Stimulated activated CD4-positive, alpha-beta T cell treated with anti-CD3 and anti-CD28 coated beads, TNF-alpha, amount 100 ng/mL, for 24 hours (primary cell): ENCODE measurements at regions not wholly inside any gene's neighbourhood (a gene's known extent, or its start where the extent isn't known, plus 50 kb on each side); places are given as distances from the start of the nearest gene placed in this dataset.
"Not testable (repeated sequence)": the region's sequence is repeated elsewhere in the genome, so short reads cannot be mapped to it uniquely, and the experiment has no call there.

Experiments
- DNase-seq, 3 experiments: peaks; one replicate each; pipeline ENCODE4 v3.0.0-alpha.2; 2020; ENCODE audit warnings: low read depth in 3 of 3

DNA sequence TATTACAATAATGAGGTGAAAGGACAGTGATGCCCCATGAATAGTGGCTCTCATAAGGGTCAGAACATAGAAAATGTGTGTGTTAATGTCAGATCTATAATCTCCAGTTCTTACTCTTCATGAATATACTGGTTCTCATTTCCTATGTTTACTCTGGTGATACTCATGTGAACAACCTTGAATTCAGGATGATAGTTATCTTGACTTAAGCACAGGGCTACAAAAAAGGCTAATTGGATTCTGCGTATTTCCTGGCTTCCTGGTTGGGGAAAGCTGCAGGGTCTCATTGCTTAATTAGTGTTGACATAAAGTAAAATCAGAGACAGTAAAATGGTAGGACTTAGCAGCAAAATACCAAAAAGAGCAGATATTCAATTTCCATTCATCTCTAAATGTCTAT lies 1316.8 kb upstream of the RAG2 start:
- no peak for DNase-seq

DNA sequence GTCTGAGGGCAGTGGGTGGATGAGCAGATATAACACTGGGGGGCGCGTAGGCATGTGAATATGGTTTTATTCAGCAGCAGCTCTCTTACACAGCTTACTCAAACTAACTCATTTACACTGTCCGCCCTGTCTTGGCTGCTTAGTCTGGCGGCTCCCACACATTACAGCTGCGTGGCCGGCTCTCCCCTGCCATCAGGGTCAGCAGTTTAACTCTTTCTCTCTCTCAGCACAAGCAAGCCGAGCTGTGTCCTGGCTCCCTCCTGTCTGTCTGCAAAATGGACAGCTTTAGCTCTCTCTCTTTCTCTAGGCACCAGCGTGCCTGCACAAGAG lies 1310.1 kb upstream of the RAG2 start:
- no peak for DNase-seq

DNA sequence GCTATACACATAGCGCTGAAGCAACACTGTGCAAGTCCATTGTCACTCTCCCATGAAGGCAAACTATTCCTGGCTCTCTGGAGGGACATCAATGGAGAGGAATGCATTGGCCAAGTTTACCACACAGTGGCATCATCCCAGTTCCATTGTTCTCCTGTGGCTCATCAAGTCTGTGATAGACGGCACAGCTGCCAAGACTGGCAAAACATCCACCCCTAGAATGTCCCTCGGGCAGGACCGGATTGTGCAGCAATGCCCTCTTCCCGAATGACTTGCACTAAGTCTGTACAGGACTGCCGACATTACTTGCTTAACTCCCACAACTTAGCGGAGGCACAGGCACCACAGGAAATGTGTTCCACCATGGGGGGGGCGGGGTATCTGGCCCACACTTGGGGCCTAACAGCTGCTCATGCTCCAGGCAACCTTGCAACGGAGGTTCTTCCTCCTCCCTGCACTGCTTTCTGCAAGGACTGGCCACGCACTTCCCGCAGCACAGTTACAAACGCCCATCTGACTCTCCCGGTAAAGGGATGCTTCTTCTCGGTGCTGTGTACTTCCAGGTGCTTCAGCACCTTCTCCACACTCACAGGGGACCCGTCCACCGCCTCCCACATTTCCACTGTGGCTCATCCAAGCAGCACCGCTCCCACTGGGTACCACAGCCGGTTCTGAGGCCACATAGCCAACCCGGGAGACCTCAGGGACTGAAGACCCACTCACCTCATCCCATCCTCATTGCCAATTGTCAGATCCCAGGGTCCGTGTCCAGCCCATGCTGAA lies 1309.6 kb upstream of the RAG2 start:
- DNase-seq = no peak

DNA sequence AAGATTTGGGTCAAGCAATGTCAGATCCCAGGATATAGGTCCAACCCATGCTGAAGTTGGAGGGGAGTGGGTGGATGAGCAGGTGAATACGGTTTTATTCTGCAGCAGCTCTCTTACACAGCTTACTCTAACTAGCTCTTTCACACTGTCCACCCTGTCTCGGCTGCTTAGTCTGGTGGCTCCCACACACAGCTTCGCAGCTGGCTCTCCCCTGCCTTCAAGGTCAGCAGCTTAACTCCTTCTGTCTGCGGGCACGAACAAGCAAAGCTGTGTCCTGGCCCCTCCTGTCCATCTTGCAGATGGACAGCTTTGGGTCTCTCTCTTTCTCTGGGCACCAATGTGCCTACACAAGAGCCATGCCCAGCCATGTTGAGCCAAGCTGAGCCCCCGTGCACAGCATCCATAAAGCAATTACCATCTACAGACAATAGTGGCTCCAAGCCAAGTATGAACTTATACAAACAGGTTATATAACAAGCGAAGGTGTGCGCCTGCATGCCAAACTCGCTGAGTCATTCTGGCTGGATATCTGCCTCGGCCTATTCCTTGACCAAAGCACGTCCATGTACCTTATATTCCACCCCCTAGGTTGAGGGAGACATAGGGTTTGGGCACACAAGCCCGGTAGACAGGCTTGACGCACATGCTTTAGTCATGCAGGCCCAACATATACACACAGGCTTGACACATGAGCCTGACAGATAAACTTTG lies 1307.8 kb upstream of the RAG2 start:
- DNase-seq = no peak

DNA sequence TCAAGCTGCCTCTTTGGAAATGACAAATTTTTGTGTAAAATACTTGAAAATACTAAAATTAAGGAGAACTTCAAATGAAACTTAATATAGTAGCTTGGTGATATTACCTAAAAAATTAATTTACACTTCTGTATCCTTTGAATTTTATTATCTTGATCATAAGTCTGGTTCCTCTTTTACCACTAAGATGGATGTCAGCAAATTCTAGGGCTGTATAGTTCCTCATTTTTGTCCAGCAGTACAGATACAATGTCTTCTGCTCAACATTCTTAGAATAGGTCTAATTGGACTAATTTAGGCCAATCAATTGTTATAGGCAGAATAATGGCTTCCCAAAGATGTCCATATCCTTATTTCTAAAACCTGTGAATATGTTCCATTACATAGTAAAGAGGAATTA lies 1298.0 kb upstream of the RAG2 start:
- DNase-seq = no peak

DNA sequence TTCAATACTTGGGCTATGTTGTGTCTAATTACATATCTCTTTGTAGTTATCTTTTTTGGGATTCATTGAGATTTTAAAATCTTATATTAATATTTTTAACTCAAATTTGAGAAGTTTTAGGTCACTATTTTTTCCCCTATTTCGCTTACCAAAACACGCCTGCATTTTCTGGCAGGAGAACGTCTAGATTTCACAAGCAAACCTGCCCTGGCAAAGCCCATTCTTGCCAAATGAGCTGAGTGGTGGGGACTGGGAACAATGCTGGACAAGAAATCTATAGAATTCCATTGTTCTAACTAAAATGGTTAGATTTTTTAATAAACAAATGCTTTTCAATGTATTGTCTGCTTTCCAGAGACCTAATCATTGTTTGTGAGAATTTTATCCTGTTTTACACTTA lies 1283.7 kb upstream of the RAG2 start:
- no peak for DNase-seq

DNA sequence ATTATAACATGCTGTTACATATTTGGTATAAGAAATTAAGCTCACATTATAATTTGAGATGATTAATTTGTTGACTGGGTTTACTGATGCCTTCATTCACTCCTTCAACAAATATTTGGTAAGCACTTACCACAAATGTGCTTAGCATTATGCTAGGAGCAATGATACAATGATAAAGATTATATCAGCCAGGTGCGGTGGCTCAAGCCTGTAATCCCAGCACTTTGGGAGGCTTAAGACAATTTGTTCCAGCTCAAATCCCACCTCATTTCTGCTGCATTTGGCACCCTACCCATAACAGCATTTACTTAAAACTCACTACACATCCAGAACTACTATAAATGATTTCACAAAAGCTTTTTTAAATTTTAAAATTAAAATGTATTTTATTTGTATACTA lies 1263.6 kb upstream of the RAG2 start:
- DNase-seq = no peak

DNA sequence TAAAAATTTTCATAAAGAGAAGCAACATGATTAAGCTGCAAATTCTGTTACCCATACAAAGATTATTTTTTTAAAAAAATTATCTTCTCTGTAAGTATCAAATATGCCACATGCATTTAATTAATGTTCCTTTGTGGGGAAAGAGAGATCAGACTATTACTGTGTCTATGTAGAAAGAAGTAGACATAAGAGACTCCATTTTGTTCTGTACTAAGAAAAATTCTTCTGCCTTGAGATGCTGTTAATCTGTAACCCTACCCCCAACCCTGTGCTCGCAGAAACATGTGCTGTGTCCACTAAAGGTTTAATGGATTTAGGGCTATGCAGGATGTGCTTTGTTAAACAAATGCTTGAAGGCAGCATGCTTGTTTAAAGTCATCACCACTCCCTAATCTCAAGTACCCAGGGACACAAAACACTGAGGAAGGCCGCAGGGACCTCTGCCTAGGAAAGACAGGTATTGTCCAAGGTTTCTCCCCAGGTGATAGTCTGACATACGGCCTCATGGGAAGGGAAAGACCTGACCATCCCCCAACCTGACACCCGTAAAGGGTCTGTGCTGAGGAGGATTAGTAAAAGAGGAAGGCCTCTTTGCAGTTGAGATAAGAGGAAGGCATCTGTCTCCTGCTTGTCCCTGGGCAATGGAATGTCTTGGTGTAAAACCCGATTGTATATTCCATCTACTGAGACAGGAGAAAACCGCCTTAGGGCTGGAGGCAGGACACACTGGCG lies 1260.9 kb upstream of the RAG2 start:
- DNase-seq = not testable (repeated sequence)

DNA sequence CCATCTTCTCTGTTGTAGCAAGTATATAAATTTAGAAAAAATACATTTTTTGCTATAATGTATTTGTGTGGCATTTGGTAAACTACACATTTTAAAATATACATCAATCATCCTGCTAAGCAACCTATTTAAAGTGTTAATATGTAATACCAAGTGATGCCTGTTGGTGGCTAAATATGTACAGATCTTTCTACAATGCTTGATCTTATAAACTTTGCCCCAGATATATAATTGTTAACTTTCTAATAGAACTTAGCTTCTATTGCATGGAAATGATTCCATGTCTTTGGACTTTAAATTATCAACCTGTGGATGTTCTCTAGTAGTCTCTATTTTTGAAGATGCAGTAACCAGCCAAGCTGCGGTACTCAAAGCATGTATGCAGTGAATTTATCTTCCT lies 1260.4 kb upstream of the RAG2 start:
- DNase-seq = no peak

DNA sequence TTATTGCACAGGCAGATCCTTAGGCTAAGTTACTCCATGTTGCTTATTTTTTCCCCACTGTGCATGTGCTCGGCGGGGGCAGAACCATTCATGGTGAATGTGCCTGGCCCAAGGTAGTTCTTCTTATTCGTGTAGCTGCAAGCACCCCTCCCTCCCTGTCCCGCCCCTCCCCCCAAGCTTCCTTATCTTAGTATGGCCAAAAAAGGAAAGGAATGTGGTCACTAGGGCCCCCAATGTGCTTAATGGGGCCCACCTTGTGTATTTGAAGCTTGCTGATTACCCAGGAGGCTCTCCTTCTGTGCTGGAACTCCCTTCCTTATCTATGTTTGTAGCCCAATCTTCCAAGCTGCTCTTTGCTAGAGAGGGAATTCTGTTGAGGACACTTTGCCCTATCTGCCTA lies 1259.7 kb upstream of the RAG2 start:
- no peak for DNase-seq

DNA sequence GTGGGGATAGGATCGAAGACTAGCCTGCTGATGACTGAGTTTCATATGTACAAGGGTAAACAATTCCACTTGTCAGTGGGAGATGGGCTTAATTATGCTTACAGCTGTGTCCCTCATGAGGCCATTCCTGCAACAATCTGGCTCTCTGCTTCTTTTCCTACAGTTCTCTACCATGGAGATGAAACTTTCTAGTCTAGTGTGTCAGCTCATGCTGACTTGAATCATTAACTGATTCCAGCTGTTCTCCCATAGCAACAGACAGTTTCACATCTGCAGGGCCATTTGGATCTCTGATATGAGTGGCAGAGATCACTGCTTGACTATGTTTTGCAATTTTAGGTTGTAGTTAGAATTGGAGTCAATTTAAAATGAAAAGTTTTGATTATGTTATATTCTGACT lies 1251.7 kb upstream of the RAG2 start:
- no peak for DNase-seq

DNA sequence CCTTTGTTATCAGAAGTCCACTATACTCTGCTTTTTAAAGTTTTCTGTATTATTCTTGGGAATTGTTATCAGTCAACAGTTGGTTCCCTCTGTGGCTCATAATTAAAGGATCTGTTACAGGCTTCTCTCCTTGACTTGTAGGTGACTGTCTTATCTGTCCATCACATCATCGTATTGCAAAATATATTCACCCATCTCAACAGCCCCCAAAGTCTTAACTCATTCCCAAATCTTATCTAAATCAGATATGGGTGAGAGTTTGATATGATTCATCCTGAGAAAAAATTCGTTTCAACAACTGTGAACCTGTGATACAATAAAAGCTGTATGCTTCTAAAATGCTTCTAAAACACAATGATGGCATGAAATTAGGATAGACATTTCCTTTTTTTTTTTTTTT lies 1245.6 kb upstream of the RAG2 start:
- DNase-seq = no peak

DNA sequence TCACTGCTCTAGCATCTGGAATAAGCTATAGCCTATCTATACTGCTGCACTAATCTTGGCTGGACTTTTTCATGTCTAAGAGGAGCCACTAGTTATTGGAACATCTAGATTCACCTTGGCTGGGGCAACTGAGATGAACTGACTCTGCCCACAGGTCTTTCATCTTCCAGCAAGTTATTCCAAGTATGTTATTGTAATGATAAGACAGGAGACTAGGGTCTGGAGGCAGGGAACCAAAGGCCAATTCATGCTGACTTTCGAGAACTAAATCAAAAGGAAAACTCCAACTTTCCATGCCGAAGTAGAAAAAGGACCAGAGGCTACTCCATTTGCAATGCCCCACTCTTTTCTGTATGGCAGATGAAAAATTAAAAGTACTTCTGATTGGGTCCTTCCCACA lies 1243.0 kb upstream of the RAG2 start:
- DNase-seq = no peak

DNA sequence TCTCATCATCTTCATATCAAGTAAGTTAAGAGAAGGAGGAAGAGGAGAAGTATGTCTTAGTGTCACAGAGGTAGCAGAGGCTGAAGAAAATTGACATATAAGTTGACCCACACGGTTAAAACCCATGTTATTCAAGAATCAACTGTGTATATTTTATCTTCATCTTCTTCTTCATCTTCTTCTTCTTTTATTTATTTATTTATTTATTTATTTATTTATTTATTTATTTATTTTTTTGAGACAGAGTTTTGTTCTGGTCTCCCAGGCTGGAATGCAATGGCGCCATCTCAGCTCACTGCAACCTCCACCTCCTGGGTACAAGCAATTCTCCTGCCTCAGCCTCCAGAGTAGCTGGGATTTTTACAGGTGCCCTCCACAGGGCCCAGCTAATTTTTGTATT lies 1242.3 kb upstream of the RAG2 start:
- not testable (repeated sequence) for DNase-seq

DNA sequence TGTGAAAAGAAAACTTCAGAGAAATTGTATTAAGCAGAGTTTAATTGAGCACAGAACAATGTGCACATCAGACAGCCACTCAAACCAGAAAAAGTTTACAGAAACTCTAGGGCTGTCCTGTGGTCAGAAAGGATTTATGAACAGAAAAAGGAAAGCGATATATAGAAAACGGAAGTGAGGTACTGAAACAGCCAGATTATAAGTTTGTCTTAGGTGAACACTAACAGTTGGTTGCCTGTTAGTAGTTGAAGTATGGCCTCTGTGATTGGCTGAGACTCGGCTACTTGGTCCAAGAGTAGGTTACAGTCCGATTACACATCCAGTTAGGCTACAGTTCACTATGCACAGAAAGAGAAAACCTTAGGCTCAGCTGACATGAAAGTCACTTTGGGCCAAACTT lies 1232.5 kb upstream of the RAG2 start:
- DNase-seq = no peak

DNA sequence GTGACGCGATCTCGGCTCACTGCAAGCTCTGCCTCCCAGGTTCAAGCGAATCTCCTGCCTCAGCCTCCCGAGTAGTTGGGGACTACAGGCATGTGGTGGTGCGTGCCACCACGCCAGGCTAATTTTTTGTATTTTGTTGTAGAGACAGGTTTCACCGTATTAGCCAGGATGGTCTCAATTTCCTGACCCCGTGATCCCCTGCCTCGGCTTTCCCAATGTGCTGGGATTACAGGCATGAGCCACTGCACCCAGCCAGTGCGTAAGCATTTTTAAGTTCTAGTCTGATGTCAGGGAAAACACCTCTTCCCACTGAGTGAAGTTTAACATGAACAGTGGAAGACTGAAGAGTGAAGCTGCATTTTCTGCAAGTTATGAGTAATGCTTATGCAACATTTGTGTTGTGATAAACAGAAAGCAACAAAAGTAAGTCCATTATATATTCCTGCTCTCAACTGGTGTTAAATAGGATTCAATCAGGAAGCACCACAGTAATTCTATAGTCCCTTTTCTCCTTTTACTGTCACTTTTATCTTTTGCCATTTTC lies 1219.8 kb upstream of the RAG2 start:
- DNase-seq = no peak

DNA sequence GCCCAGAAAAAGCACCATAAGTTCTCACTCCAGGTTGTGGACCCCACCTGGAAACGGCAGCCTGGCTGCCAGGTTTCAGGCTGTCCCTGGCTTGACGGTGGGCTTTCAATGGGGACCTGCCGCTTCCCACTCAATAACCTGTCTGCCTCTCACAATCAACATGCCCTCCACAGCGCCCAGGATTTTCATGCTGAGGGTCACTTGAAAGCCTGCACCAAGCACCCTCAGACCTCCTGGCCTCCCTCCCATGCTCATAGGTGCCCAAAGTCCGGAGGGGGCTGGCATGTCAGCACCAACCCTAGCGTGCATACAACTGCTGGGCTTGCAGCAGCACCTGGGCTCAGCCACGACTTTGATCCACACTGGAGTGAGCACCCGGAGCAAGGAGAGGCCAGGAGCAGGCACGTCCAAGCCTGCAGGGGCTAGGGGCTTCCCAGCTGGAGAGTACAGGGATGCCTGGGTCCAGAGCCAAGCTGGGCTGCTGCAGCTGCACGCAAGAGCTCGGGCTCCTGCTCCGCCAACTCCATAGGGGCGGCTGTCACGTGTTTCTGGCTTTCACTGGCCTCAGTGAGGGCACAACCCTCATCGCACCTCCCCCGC lies 1214.3 kb upstream of the RAG2 start:
- no peak for DNase-seq

DNA sequence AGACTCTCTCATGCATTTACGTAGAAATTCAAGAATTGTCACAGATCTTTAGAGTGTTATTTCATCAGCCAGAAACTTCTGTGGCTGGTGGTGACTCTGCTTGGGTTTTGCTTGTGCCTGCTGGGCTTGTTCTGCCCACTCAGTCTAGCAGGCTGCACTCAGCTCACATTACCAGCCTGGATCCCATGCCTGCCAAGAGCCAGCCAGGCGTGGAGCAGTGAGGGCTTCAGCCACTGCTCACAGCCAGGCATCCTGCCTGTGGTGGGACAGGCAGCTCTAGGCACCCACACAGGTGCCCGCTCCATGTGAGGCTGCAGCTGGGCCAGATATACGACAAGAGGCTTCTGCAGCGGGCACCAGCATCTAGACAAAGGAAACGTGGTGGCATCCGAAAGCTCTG lies 1213.3 kb upstream of the RAG2 start:
- no peak for DNase-seq

DNA sequence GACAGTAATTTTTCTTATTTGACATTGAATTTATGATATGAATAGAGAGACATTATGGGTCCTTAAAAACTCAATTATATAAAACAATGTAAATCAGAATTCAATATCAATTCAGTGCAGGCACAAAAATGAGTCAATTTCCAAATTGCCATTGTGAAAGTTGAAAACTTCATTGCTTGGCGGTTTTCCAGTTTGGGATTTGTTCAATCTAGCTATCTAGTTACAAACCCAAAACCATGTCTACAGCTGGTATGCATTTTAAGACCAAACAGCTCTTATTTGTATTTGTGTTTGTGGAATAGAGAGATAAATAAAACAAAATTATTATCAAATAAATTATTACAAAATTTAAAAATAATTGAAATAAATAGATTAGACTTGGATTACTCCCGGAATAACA lies 1206.6 kb upstream of the RAG2 start:
- DNase-seq = no peak

DNA sequence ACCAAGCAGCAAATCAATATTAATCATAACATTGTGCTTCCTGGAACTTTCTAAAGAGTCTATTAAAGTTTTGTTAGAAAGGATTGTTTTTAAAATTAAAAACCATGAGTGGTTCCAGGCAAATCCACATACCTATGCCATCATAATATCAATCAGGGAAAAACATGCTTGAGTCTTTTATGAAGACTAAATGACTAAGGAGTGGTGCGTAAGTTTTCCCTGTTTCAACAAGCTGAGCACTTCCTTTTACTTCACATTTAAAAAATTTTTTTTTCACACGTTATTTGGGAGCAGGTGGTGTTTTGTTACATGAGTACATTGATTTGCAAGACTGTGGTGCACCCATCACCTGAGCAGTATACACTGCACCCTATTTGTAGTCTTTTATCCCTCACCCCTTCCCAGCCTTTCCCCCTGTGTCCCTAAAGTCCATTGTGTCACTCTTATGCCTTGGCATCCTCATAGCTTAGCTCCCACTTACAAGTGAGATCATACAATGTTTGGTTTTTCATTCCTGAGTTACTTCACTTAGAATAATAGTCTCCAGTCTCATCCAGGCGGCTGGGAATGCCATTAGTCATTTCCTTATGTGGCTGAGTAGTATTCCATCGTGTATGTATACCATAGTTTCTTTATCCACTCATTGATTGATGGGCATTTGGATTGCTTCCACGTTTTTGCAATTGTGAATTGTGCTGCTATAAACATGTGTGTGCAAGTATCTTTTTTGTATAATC lies 1190.3 kb upstream of the RAG2 start:
- DNase-seq = no peak

DNA sequence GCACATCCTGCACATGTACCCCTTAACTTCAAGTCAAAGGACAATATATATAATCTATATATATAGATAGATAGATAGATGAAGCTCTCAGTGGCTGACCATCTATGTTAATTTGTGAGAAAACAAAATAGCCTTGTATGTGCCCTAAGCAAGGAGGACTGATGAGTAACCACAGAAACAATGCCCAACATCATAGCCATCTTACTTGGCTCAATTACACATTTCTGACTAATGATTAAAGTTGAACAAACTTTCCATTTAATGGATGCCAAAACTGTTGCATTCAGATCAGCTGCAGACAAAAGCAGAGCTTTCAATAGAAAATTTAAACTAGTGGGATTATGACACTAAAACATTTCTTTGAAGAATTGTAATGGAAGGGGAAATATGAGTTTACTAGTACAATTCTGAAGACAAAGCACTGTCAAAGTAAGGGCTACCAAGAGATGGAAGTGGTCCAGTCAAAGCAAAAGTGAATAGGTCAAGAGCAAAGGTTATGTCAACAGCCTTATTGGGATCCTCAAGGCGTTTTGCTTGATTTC lies 1188.2 kb upstream of the RAG2 start:
- DNase-seq = no peak
